ENCODE measurements at regions not wholly inside any gene's neighbourhood (a gene's known extent, or its start where the extent isn't known, plus 50 kb on each side); places are given as distances from the start of the nearest gene placed in this dataset.

- H3K27me3 ChIP-seq (ENCODE audit: control insufficient read depth, insufficient read depth, low read length), result no peaks in the 10 kb centered on the region
- TF ChIP-seq CTCF (IDR thresholded peaks at IDR 0.05; ENCODE audit: low read depth, low read length), result no peak
- DNase-seq (ENCODE audit: low read depth, low spot score), result no peak
- H3K9me3 ChIP-seq (ENCODE audit: control insufficient read depth, insufficient read depth, low read length), result no peaks in the 10 kb centered on the region
- POLR2A ChIA-PET, result no interaction called here
- no peak overlapping the region for H3K4me3 ChIP-seq (ENCODE audit: low read depth, low read length)
- no peak overlapping the region for H3K27ac ChIP-seq (ENCODE audit: low read depth, low read length)
- CTCF ChIA-PET, result no interaction called here
Observed at GRCh38 chr7:19296617-19297016, 151.4 kb upstream of the FERD3L start.

- CTCF ChIA-PET, result no interaction called here
- no peaks in the 10 kb centered on the region for H3K9me3 ChIP-seq (ENCODE audit: control insufficient read depth, insufficient read depth, low read length)
- no peak overlapping the region for H3K27ac ChIP-seq (ENCODE audit: low read depth, low read length)
- H3K27me3 ChIP-seq (ENCODE audit: control insufficient read depth, insufficient read depth, low read length), result no peaks in the 10 kb centered on the region
- DNase-seq (ENCODE audit: low read depth, low spot score), result no peak
- H3K4me3 ChIP-seq (ENCODE audit: low read depth, low read length), result no peak overlapping the region
- POLR2A ChIA-PET, result no interaction called here
- TF ChIP-seq CTCF (IDR thresholded peaks at IDR 0.05; ENCODE audit: low read depth, low read length), result no peak
Observed at GRCh38 chr7:19295376-19295775, 150.2 kb upstream of the FERD3L start.

GRCh38 chr7:19294619-19295018 is 149.4 kb upstream of the FERD3L start:
- ChIA-PET POLR2A (no interaction called here), CTCF (no interaction called here)
- Histone ChIP-seq H3K4me3 (ENCODE audit: low read depth, low read length) (no peak overlapping the region), H3K27me3 (ENCODE audit: control insufficient read depth, insufficient read depth, low read length) (no peaks in the 10 kb centered on the region), H3K27ac (ENCODE audit: low read depth, low read length) (no peak overlapping the region), H3K9me3 (ENCODE audit: control insufficient read depth, insufficient read depth, low read length) (no peaks in the 10 kb centered on the region)
- DNase-seq (ENCODE audit: low read depth, low spot score), result no peak
- TF ChIP-seq CTCF (IDR thresholded peaks at IDR 0.05; ENCODE audit: low read depth, low read length), result no peak

- no peak for TF ChIP-seq CTCF (IDR thresholded peaks at IDR 0.05; ENCODE audit: low read depth, low read length)
- POLR2A ChIA-PET, result no interaction called here
- H3K4me3 ChIP-seq (ENCODE audit: low read depth, low read length), result no peak overlapping the region
- no peak overlapping the region for H3K27ac ChIP-seq (ENCODE audit: low read depth, low read length)
- H3K27me3 ChIP-seq (ENCODE audit: control insufficient read depth, insufficient read depth, low read length), result no peaks in the 10 kb centered on the region
- no peak for DNase-seq (ENCODE audit: low read depth, low spot score)
- CTCF ChIA-PET, result interaction anchor here (0.7 to 0.8 kb wide), 2 partner anchors 8 to 31 kb away, joined by 3 read pairs; no protein-coding TSS in a partner anchor
- H3K9me3 ChIP-seq (ENCODE audit: control insufficient read depth, insufficient read depth, low read length), result no peaks in the 10 kb centered on the region
Observed at GRCh38 chr7:19293431-19293830, 148.2 kb upstream of the FERD3L start.

- no peak for TF ChIP-seq CTCF (IDR thresholded peaks at IDR 0.05; ENCODE audit: low read depth, low read length)
- ChIA-PET CTCF (no interaction called here), POLR2A (no interaction called here)
- no peak for DNase-seq (ENCODE audit: low read depth, low spot score)
- H3K4me3 ChIP-seq (ENCODE audit: low read depth, low read length), result no peak overlapping the region
- no peaks in the 10 kb centered on the region for H3K27me3 ChIP-seq (ENCODE audit: control insufficient read depth, insufficient read depth, low read length)
- no peaks in the 10 kb centered on the region for H3K9me3 ChIP-seq (ENCODE audit: control insufficient read depth, insufficient read depth, low read length)
- no peak overlapping the region for H3K27ac ChIP-seq (ENCODE audit: low read depth, low read length)
Observed at GRCh38 chr7:19290968-19291367, 145.7 kb upstream of the FERD3L start.
